ENCODE measurements at regions not wholly inside any gene's neighbourhood (a gene's known extent, or its start where the extent isn't known, plus 50 kb on each side); places are given as distances from the start of the nearest gene placed in this dataset.

- intact Hi-C loops (cut with micrococcal nuclease): no loop called here
- Mint-ChIP-seq H3K36me3 (ENCODE audit: low read depth) (peaks cover 12% of the 10 kb centered on the region), H3K27ac (no peak overlapping the region), H3K4me1 (ENCODE audit: low read depth) (peaks cover 73% of the 10 kb centered on the region), H3K27me3 (ENCODE audit: low read depth) (no peaks in the 10 kb centered on the region), H3K9me3 (peaks cover 2% of the 10 kb centered on the region), H3K4me3 (no peak overlapping the region)
- CTCF ChIA-PET: interaction anchor here (0.6 to 2.1 kb wide), 7 partner anchors 11 to 466 kb away, joined by 3 to 11 read pairs (median 3); no protein-coding TSS in a partner anchor
- no peak for DNase-seq
Measured at GRCh38 chr6:24987446-24988115, 51.8 kb upstream of the RIPOR2 start.

DNA sequence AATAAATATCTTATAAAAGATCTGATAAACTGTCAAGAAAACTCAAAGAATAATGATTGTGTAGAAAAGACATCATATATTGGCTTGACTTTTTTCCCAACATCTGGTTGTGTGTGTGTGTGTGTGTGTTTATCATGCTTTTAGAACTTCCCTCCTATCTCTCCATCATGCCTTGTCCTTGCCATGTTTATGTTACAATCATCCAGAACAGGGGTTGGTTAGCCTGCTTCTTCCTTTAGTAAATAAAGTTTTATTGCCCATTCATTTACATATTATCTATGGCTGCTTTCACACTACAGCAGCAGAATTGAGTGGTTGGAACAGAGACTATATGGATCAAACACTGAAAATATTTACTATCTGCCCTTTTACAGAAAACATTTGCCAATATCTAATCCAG lies 52.8 kb upstream of the RIPOR2 start:
- Mint-ChIP-seq H3K27me3 (ENCODE audit: low read depth) (no peaks in the 10 kb centered on the region), H3K9me3 (peaks cover 5% of the 10 kb centered on the region), H3K4me1 (ENCODE audit: low read depth) (peaks cover 73% of the 10 kb centered on the region), H3K27ac (no peak overlapping the region), H3K4me3 (no peak overlapping the region), H3K36me3 (ENCODE audit: low read depth) (peaks cover 12% of the 10 kb centered on the region)
- CTCF ChIA-PET: interaction anchor here (1.1 to 2.1 kb wide), 3 partner anchors 30 to 83 kb away, joined by 3 to 11 read pairs (median 4); no protein-coding TSS in a partner anchor
- intact Hi-C loops (cut with micrococcal nuclease): no loop called here
- DNase-seq: no peak

GRCh38 chr6:24990236-24990845 lies 54.6 kb upstream of the RIPOR2 start:
- H3K27me3 Mint-ChIP-seq (ENCODE audit: low read depth): no peaks in the 10 kb centered on the region
- peaks cover 72% of the 10 kb centered on the region for H3K4me1 Mint-ChIP-seq (ENCODE audit: low read depth)
- CTCF ChIA-PET: interaction anchor here (0.6 to 6.8 kb wide), 30 partner anchors 8 to 200 kb away, joined by 3 to 168 read pairs (median 16); partner anchors contain the start of gene RIPOR2
- DNase-seq: no peak
- H3K36me3 Mint-ChIP-seq (ENCODE audit: low read depth): peaks cover 12% of the 10 kb centered on the region
- no peak overlapping the region for H3K4me3 Mint-ChIP-seq
- H3K27ac Mint-ChIP-seq: peak overlapping the region; percentile 86
- peaks cover 5% of the 10 kb centered on the region for H3K9me3 Mint-ChIP-seq
- intact Hi-C loops (cut with micrococcal nuclease): no loop called here

DNA sequence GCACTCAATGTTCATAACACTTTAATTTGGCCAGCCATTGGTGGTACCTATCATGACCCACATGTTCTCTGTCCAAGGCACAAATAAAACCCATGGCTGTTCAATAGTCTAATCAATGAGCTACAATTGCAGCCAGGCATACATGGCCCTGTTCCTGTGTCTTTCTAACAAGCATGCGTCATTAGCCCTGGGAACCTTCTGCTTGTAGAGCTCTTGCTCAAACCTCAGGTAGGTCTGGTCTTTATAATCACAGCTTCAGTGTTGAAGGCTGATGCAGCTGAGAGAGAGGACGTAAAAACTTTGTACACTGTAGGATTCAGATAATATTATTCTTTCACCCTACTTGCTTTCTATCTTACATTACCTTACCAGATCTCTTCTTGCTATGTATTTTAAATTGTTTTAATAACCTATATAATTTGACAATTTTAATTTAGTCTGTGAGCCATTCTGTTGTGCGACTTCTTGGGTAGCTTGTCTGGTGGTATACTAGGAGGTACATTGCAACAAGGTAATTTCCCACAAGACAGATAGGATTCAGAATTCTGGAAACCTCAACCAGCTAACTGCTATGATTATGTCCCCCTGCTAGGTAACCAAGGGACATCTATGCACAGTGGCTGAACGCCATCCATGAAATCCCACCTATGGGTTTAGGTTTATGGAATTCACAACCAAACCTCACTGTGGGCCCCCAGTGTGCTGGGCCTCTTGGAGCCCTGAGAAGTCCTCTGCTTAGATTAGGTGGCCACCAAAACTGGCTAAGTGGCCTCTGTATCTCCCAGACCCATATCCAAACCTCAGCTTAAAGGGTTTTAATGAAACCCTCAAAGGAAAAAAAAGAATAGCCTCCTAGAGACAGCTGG lies 55.4 kb upstream of the RIPOR2 start:
- Mint-ChIP-seq H3K36me3 (ENCODE audit: low read depth) (peaks cover 12% of the 10 kb centered on the region), H3K4me1 (ENCODE audit: low read depth) (peaks cover 68% of the 10 kb centered on the region), H3K9me3 (peaks cover 5% of the 10 kb centered on the region), H3K27me3 (ENCODE audit: low read depth) (no peaks in the 10 kb centered on the region), H3K27ac (peak overlapping the region; percentile 86), H3K4me3 (peak overlapping the region; percentile 37)
- intact Hi-C loops (cut with micrococcal nuclease): no loop called here
- CTCF ChIA-PET: interaction anchor here (0.6 to 6.8 kb wide), 53 partner anchors 8 to 201 kb away, joined by 3 to 168 read pairs (median 8); partner anchors contain the start of gene RIPOR2
- peak; percentile 52 for DNase-seq

DNA sequence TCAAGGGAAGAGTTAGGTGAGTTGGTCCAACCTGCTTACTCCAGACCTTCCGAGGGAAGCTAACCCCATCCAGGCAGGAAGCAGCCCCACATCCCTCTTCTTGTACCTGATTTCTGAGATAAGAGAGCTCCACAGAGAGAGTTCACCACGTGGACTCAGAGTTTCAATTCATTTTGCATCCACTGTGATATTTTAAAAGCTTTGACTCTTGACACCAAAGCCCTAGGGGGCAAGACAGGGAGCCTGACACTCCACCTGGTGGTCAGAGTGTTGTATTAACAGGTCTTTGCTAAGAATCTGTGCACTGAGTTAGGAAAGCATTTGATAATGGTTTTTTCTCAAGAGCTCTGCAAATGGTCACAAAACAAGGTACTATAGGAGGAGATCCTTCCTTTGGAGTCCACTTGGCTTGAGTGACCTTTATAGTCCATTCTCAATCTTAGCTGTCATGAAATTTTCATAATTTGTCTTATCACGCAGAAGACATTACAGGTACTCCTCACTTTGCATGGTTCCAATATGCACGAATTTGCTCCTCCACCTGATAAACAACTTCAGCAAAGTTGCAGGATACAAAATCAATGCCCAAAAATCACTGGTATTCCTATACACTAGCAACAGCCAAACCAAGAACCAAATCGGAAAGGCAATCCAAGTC lies 56.2 kb upstream of the RIPOR2 start:
- peak overlapping the region; percentile 86 for H3K27ac Mint-ChIP-seq
- CTCF ChIA-PET: interaction anchor here (0.7 to 6.8 kb wide), 51 partner anchors 8 to 170 kb away, joined by 3 to 168 read pairs (median 9); partner anchors contain the start of gene RIPOR2
- H3K9me3 Mint-ChIP-seq: peaks cover 5% of the 10 kb centered on the region

GRCh38 chr6:24994812-24995211 lies 59.1 kb upstream of the RIPOR2 start:
- Mint-ChIP-seq H3K27me3 (ENCODE audit: low read depth) (no peaks in the 10 kb centered on the region), H3K9me3 (peaks cover 3% of the 10 kb centered on the region), H3K36me3 (ENCODE audit: low read depth) (no peaks in the 10 kb centered on the region), H3K27ac (no peak overlapping the region), H3K4me3 (no peak overlapping the region), H3K4me1 (ENCODE audit: low read depth) (peaks cover 73% of the 10 kb centered on the region)
- CTCF ChIA-PET: interaction anchor here (0.6 to 6.8 kb wide), 11 partner anchors 11 to 139 kb away, joined by 3 to 168 read pairs (median 5); partner anchors contain the start of gene RIPOR2
- no peak for DNase-seq
- intact Hi-C loops (cut with micrococcal nuclease): no loop called here

More for the DNA sequence above, 56.2 kb upstream of the RIPOR2 start:
- peak overlapping the region; percentile 37 for H3K4me3 Mint-ChIP-seq
- H3K27me3 Mint-ChIP-seq (ENCODE audit: low read depth): no peaks in the 10 kb centered on the region
- H3K36me3 Mint-ChIP-seq (ENCODE audit: low read depth): peaks cover 9% of the 10 kb centered on the region
- H3K4me1 Mint-ChIP-seq (ENCODE audit: low read depth): peaks cover 68% of the 10 kb centered on the region
- DNase-seq: peak; percentile 89
- intact Hi-C loops (cut with micrococcal nuclease): loop anchor here (1.0 kb wide), 6 partner anchors 18 to 217 kb away; no protein-coding TSS in a partner anchor

- no peak for DNase-seq
- H3K4me1 Mint-ChIP-seq (ENCODE audit: low read depth): peaks cover 74% of the 10 kb centered on the region
- no peak overlapping the region for H3K4me3 Mint-ChIP-seq
- no peaks in the 10 kb centered on the region for H3K27me3 Mint-ChIP-seq (ENCODE audit: low read depth)
- H3K36me3 Mint-ChIP-seq (ENCODE audit: low read depth): no peaks in the 10 kb centered on the region
- H3K27ac Mint-ChIP-seq: no peak overlapping the region
- CTCF ChIA-PET: interaction anchor here (1.0 to 6.8 kb wide), 9 partner anchors 10 to 140 kb away, joined by 4 to 168 read pairs (median 6); partner anchors contain the start of gene RIPOR2
- H3K9me3 Mint-ChIP-seq: peaks cover 3% of the 10 kb centered on the region
- intact Hi-C loops (cut with micrococcal nuclease): no loop called here
Measured at GRCh38 chr6:24995270-24995669, 59.5 kb upstream of the RIPOR2 start.

DNA sequence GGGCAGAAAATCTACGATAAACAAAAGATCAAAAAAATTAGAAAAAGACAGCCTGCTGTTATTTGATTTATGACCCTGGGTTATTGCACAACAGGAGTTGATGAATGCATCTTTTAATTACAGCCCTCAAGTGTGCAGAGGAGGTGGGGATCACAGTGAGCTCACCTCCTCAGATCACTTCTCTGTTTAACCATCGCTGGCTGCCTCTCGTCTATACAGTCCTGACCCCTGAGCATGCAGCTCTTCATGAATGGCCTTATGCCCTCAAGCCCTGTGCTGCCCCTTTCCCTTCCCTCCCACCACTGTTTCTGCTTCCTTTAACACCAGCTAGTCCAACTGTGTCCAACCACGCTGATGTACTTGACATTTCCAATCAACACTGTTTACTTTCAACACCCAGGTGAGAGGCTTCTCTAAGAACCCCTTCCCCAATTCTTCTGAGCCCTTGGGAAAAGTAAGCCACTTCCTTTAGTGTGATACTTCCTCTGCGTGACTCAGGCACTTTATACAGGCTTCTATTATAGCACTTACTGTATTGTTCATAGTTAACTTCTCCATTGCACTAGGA lies 60.6 kb upstream of the RIPOR2 start:
- H3K4me1 Mint-ChIP-seq (ENCODE audit: low read depth): peaks cover 64% of the 10 kb centered on the region
- H3K9me3 Mint-ChIP-seq: peaks cover 3% of the 10 kb centered on the region
- no peak overlapping the region for H3K4me3 Mint-ChIP-seq

GRCh38 chr6:24997231-24997630 lies 61.5 kb upstream of the RIPOR2 start:
- Mint-ChIP-seq H3K27ac (peak overlapping the region; percentile 14), H3K4me3 (no peak overlapping the region), H3K27me3 (ENCODE audit: low read depth) (no peaks in the 10 kb centered on the region), H3K9me3 (peaks cover 3% of the 10 kb centered on the region), H3K36me3 (ENCODE audit: low read depth) (no peaks in the 10 kb centered on the region), H3K4me1 (ENCODE audit: low read depth) (peaks cover 55% of the 10 kb centered on the region)
- CTCF ChIA-PET: interaction anchor here (0.9 to 1.5 kb wide), 2 partner anchors 21 to 86 kb away, joined by 3 to 5 read pairs; no protein-coding TSS in a partner anchor
- DNase-seq: no peak
- intact Hi-C loops (cut with micrococcal nuclease): loop anchor here (2.0 kb wide), 1 partner anchor 74 kb away; no protein-coding TSS in a partner anchor

More for the DNA sequence above, 60.6 kb upstream of the RIPOR2 start:
- CTCF ChIA-PET: interaction anchor here (1.3 to 2.1 kb wide), 2 partner anchors 17 to 30 kb away, joined by 4 to 7 read pairs; no protein-coding TSS in a partner anchor
- Mint-ChIP-seq H3K36me3 (ENCODE audit: low read depth) (no peaks in the 10 kb centered on the region), H3K27me3 (ENCODE audit: low read depth) (no peaks in the 10 kb centered on the region), H3K27ac (peak overlapping the region; percentile 22)
- intact Hi-C loops (cut with micrococcal nuclease): loop anchor here (2.0 kb wide), 1 partner anchor 74 kb away; no protein-coding TSS in a partner anchor
- DNase-seq: no peak

DNA sequence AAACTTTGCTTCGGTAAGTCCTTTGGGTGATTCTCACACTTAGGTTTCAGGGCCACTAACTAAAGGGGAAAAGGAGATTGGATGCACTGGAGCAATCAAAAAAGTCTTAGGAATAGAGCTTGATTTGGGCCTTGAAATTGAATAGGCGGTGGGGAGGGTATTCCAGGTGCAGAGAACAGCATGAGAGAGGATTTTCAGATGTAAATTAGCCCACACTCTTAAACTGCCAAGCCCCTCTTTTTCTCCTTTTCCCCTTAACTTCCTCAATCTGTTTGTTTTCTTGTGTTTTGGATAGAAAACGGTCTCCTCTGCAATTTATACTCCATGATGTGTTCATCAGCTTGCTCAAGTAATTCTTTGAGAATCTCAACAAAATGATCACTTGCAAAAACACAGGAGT lies 62.1 kb upstream of the RIPOR2 start:
- H3K9me3 Mint-ChIP-seq: peaks cover 3% of the 10 kb centered on the region
- no peaks in the 10 kb centered on the region for H3K36me3 Mint-ChIP-seq (ENCODE audit: low read depth)
- no peak for DNase-seq
- CTCF ChIA-PET: interaction anchor here (0.9 to 1.5 kb wide), 5 partner anchors 11 to 87 kb away, joined by 3 to 5 read pairs (median 3); no protein-coding TSS in a partner anchor
- H3K4me1 Mint-ChIP-seq (ENCODE audit: low read depth): peaks cover 57% of the 10 kb centered on the region
- no peak overlapping the region for H3K27ac Mint-ChIP-seq
- no peaks in the 10 kb centered on the region for H3K27me3 Mint-ChIP-seq (ENCODE audit: low read depth)
- intact Hi-C loops (cut with micrococcal nuclease): loop anchor here (2.0 kb wide), 1 partner anchor 73 kb away; no protein-coding TSS in a partner anchor
- H3K4me3 Mint-ChIP-seq: no peak overlapping the region

Measured in activated naive CD4-positive, alpha-beta T cell treated with anti-CD3 and anti-CD28 coated beads for 36 hours (primary cell).